K562 (cell line): ENCODE measurements at regions not wholly inside any gene's neighbourhood (a gene's known extent, or its start where the extent isn't known, plus 50 kb on each side); places are given as distances from the start of the nearest gene placed in this dataset.

Source experiments
- CTCF ChIP-seq, 3 experiments: IDR thresholded peaks in 2 of 3; conservative IDR thresholded peaks in 1 of 3; 2 replicates each; pipeline ENCODE4 v1.5.1; 2011 to 2012; ENCODE audit warnings: low read length in 3 of 3, mild to moderate bottlenecking in 3 of 3, control low read depth in 2 of 3, improper control_type of control experiment in 1 of 3, inconsistent platforms in 1 of 3, low read depth in 1 of 3, mixed read lengths in 1 of 3, moderate library complexity in 1 of 3; ENCODE audit not compliant: insufficient read depth in 2 of 3
- ETS1 ChIP-seq: conservative IDR thresholded peaks from 2 replicates; pipeline ENCODE4 v1.6.1; 2011; ENCODE audit warnings: low read depth, mild to moderate bottlenecking, low read length; ENCODE audit not compliant: control insufficient read depth
- MAX ChIP-seq: sonication (generic); formaldehyde crosslinking; IDR thresholded peaks from 2 replicates; pipeline ENCODE4 v1.9.0; 2022; ENCODE audit warnings: mild to moderate bottlenecking, missing genetic modification reagents
- PHB2 ChIP-seq: fragments of 450-650 bp; IDR thresholded peaks from 2 replicates; pipeline ENCODE4 v1.6.1; 2017; ENCODE audit warnings: low read depth
- TCF7 ChIP-seq: sonication (generic); IDR thresholded peaks from 2 replicates; pipeline ENCODE4 v1.6.1; 2016; ENCODE audit warnings: antibody characterized with exemption, borderline replicate concordance

GRCh38 chr5:30357371-30357770, 836.1 kb upstream of the CDH6 start:
- TF ChIP-seq ETS1 (no peak), MAX (CRISPR knock-in tag) (no peak), TCF7 (no peak), PHB2 (no peak), CTCF (IDR thresholded peaks at IDR 0.05 in 2 of 3, conservative IDR thresholded peaks at IDR 0.05 in 1 of 3; ENCODE audit: insufficient read depth in 2 of 3, low read depth in 1 of 3, low read length in 3 of 3) (no peak)
